ENCODE measurements at regions not wholly inside any gene's neighbourhood (a gene's known extent, or its start where the extent isn't known, plus 50 kb on each side); places are given as distances from the start of the nearest gene placed in this dataset.

GRCh38 chrX:140038842-140039241 is 73.5 kb upstream of the CXorf66 start:
- TF ChIP-seq CTCF (IDR thresholded peaks at IDR 0.05) (no peak), POLR2A (IDR thresholded peaks at IDR 0.05) (no peak)
